ENCODE measurements at regions not wholly inside any gene's neighbourhood (a gene's known extent, or its start where the extent isn't known, plus 50 kb on each side); places are given as distances from the start of the nearest gene placed in this dataset.
A peak's percentile ranks its signal among the peaks of the same experiment; 100 is the strongest.
"Not testable (repeated sequence)": the region's sequence is repeated elsewhere in the genome, so short reads cannot be mapped to it uniquely, and the experiment has no call there.

DNA sequence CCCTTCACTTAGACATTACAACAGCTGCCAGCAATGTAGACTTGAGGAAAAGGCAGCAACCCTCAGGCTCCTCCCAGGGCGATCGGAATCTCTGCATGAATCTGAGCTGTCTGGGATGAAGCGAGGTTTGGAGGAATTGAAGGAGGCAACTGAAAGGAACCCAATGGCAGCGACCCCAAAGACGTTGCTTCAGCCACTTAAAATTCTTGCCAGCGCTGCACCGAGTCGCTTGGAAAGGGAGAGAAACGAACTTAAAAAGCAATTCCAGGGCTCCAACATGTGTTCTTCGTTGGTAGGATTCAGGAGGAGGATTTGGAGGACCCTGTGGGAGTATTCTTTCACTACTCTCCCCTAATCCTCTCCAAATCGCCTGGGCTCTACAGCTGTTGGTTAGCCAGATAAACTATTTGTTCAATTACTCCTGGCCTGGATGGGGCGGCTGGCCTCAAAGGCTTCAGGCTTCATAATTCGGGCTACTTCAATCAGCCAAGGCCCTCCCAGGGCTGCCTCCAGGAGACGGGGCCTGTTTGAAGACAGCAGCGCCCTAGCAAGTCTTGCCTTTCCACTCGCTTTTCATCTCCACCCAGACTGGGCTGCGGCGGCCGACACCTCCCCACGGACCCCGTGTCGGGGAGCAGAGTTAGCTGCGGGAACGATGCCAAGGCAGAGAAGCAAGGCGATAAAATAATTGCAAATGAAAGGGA, 72.4 kb upstream of the TMEM45B start:
- no peak for ATAC-seq
- DNase-seq = no peak
- intact Hi-C loops (cut with DNase I) = no loop called here

DNA sequence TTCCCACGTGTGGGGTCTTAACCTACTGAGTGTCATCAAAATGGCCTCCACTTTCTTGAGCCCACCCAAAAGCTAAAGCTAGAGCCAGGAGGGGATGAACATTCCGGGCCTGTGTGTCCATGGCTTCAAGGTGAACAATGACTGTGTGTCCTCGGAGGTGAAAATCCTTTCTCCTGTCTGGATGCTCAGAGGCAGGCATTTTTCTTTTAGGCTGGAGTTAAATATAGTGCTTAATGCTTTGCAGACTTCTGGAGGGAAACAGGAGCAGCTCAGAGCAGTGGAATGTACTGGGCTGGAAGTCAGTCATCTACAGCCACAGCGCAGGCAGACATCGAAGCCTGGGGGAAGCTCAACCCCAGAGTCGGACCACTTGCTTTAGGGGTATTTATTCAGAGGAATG, 68.6 kb upstream of the TMEM45B start:
- H3K4me1 ChIP-seq = peaks cover 4% of the 10 kb centered on the region
- TF ChIP-seq CTCF (IDR thresholded peaks at IDR 0.05) = no peak
- no peak overlapping the region for H3K27ac ChIP-seq
- H3K27me3 ChIP-seq (ENCODE audit: low read depth) = peaks cover 20% of the 10 kb centered on the region
- ATAC-seq (no peak), DNase-seq (no peak)
- no peaks in the 10 kb centered on the region for H3K36me3 ChIP-seq
- no peak overlapping the region for H3K4me3 ChIP-seq
- intact Hi-C loops (cut with DNase I) = no loop called here
- no peaks in the 10 kb centered on the region for H3K9me3 ChIP-seq

More for the DNA sequence above, 72.4 kb upstream of the TMEM45B start:
- Histone ChIP-seq H3K9me3 (no peaks in the 10 kb centered on the region), H3K4me1 (no peaks in the 10 kb centered on the region), H3K27me3 (ENCODE audit: low read depth) (peaks cover 22% of the 10 kb centered on the region), H3K36me3 (no peaks in the 10 kb centered on the region), H3K4me3 (no peak overlapping the region), H3K27ac (no peak overlapping the region)
- TF ChIP-seq CTCF (IDR thresholded peaks at IDR 0.05) = no peak

GRCh38 chr11:129749141-129749540, 66.5 kb upstream of the TMEM45B start:
- peaks cover 14% of the 10 kb centered on the region for H3K27me3 ChIP-seq (ENCODE audit: low read depth)
- ATAC-seq = no peak
- intact Hi-C loops (cut with DNase I) = no loop called here

GRCh38 chr11:129750343-129751292, 65.0 kb upstream of the TMEM45B start:
- peak; percentile 99 for TF ChIP-seq CTCF (IDR thresholded peaks at IDR 0.05)
- H3K4me3 ChIP-seq = peak overlapping the region; percentile 26
- H3K4me1 ChIP-seq = peaks cover 4% of the 10 kb centered on the region
- H3K27me3 ChIP-seq (ENCODE audit: low read depth) = peaks cover 14% of the 10 kb centered on the region
- H3K27ac ChIP-seq = no peak overlapping the region
- ATAC-seq (peak; percentile 96 to 97), DNase-seq (peak; percentile 84)
- intact Hi-C loops (cut with DNase I) = no loop called here
- no peaks in the 10 kb centered on the region for H3K9me3 ChIP-seq
- no peaks in the 10 kb centered on the region for H3K36me3 ChIP-seq

More at GRCh38 chr11:129749141-129749540, 66.5 kb upstream of the TMEM45B start:
- peaks cover 4% of the 10 kb centered on the region for H3K4me1 ChIP-seq
- no peak for TF ChIP-seq CTCF (IDR thresholded peaks at IDR 0.05)
- DNase-seq = no peak
- no peaks in the 10 kb centered on the region for H3K36me3 ChIP-seq
- H3K9me3 ChIP-seq = no peaks in the 10 kb centered on the region
- H3K4me3 ChIP-seq = no peak overlapping the region
- H3K27ac ChIP-seq = no peak overlapping the region

GRCh38 chr11:129751511-129751910, 64.1 kb upstream of the TMEM45B start:
- intact Hi-C loops (cut with DNase I) = no loop called here
- H3K27me3 ChIP-seq (ENCODE audit: low read depth) = peaks cover 13% of the 10 kb centered on the region
- H3K9me3 ChIP-seq = no peaks in the 10 kb centered on the region
- H3K27ac ChIP-seq = no peak overlapping the region
- peaks cover 4% of the 10 kb centered on the region for H3K4me1 ChIP-seq
- no peak for DNase-seq
- TF ChIP-seq CTCF (IDR thresholded peaks at IDR 0.05) = no peak
- no peaks in the 10 kb centered on the region for H3K36me3 ChIP-seq
- no peak overlapping the region for H3K4me3 ChIP-seq
- no peak for ATAC-seq

- H3K36me3 ChIP-seq; H3K27me3 ChIP-seq (ENCODE audit: low read depth); H3K4me1 ChIP-seq; H3K27ac ChIP-seq; ATAC-seq; intact Hi-C loops (cut with DNase I); H3K9me3 ChIP-seq; H3K4me3 ChIP-seq; DNase-seq: not testable (repeated sequence)
These were observed 52.1 kb upstream of the TMEM45B start for GRCh38 chr11:129763569-129763968.

DNA sequence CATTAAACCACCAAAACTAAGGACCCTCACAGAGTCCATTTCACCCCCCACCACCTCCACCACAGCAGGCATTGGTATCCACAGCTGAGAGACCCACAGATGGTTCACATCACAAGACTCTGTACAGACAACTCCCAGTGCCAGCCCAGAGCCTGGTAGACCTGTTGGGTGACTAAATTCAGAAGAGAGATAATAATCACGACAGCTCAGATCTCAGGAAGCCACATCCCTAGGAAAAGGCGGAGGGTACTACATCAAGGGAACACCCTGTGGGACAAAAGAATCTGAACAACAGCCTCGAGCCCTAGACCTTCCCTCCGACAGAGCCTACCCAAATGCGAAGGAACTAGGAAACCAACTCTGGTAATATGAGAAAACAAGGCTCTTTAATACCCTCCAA, 51.4 kb upstream of the TMEM45B start:
- H3K27ac ChIP-seq; H3K4me1 ChIP-seq; H3K27me3 ChIP-seq (ENCODE audit: low read depth); intact Hi-C loops (cut with DNase I); H3K36me3 ChIP-seq; DNase-seq; ATAC-seq; H3K9me3 ChIP-seq; H3K4me3 ChIP-seq: not testable (repeated sequence)
